HepG2 (cell line): ENCODE measurements at regions not wholly inside any gene's neighbourhood (a gene's known extent, or its start where the extent isn't known, plus 50 kb on each side); places are given as distances from the start of the nearest gene placed in this dataset.
A peak's percentile ranks its signal among the peaks of the same experiment; 100 is the strongest.

Experiments used
- BHLHE40 ChIP-seq: IDR thresholded peaks from 2 replicates; pipeline ENCODE4 v1.6.1; 2011; ENCODE audit warnings: low read length, improper control_type of control experiment
- CERS6 ChIP-seq: sonication (generic); formaldehyde crosslinking; IDR thresholded peaks from 2 replicates; pipeline ENCODE4 v1.5.0; 2020; ENCODE audit warnings: missing genetic modification reagents
- CREM ChIP-seq, 2 experiments: sonication (generic) in 1 of 2; formaldehyde crosslinking in 1 of 2; IDR thresholded peaks; 2 replicates each; pipeline versions ENCODE4 v1.4.0 to v1.6.1; 2016 to 2020; ENCODE audit warnings: antibody characterized with exemption in 1 of 2, mild to moderate bottlenecking in 1 of 2, missing genetic modification reagents in 1 of 2
- GZF1 ChIP-seq: sonication (generic); formaldehyde crosslinking; IDR thresholded peaks from 2 replicates; pipeline ENCODE4 v1.5.1; 2020; ENCODE audit warnings: mild to moderate bottlenecking, missing genetic modification reagents
- KLF11 ChIP-seq: IDR thresholded peaks from 2 replicates; pipeline ENCODE4 v1.6.1; 2016; ENCODE audit warnings: missing compliant biosample characterization
- NFE2L1 ChIP-seq: sonication (generic); formaldehyde crosslinking; IDR thresholded peaks from 2 replicates; pipeline ENCODE4 v1.4.0; 2020; ENCODE audit warnings: missing genetic modification reagents, mild to moderate bottlenecking, borderline replicate concordance
- SP5 ChIP-seq: IDR thresholded peaks from 2 replicates; pipeline ENCODE4 v1.6.1; 2016; ENCODE audit warnings: low read depth, borderline replicate concordance
- TBP ChIP-seq: sonication (generic); formaldehyde crosslinking; IDR thresholded peaks from 2 replicates; pipeline ENCODE4 v1.5.0; 2020; ENCODE audit warnings: missing genetic modification reagents
- ZNF275 ChIP-seq: sonication (generic); formaldehyde crosslinking; IDR thresholded peaks from 2 replicates; pipeline ENCODE4 v1.8.0; 2022; ENCODE audit warnings: missing genetic modification reagents, mild to moderate bottlenecking, inconsistent platforms, borderline replicate concordance
- ZNF326 ChIP-seq: sonication (generic); formaldehyde crosslinking; IDR thresholded peaks from 2 replicates; pipeline ENCODE4 v1.4.0; 2020; ENCODE audit warnings: missing genetic modification reagents, borderline replicate concordance
- TF ChIP-seq, protein P1 (sequence below): IDR thresholded peaks from 2 replicates; pipeline ENCODE4 v1.6.1; 2016; ENCODE audit warnings: missing genetic modification reagents, missing compliant biosample characterization
- TF ChIP-seq, protein P2 (sequence below): sonication (generic); formaldehyde crosslinking; IDR thresholded peaks from 2 replicates; pipeline ENCODE4 v1.4.0; 2020; ENCODE audit warnings: missing genetic modification reagents
- TF ChIP-seq, protein P3 (sequence below): sonication (generic); formaldehyde crosslinking; IDR thresholded peaks from 2 replicates; pipeline ENCODE4 v1.4.0; 2020; ENCODE audit warnings: mild to moderate bottlenecking, missing genetic modification reagents
- TF ChIP-seq, protein P4 (sequence below): sonication (generic); formaldehyde crosslinking; IDR thresholded peaks from 2 replicates; pipeline ENCODE4 v1.4.0; 2020; ENCODE audit warnings: mild to moderate bottlenecking, missing genetic modification reagents, borderline replicate concordance
- TF ChIP-seq, protein P5 (sequence below): IDR thresholded peaks from 2 replicates; pipeline ENCODE4 v1.6.1; 2016; ENCODE audit warnings: low read depth, missing genetic modification reagents, missing compliant biosample characterization

GRCh38 chr3:13254028-13254951, 165.8 kb downstream of the NUP210 start (continued):
- TF ChIP-seq, protein P1, sequence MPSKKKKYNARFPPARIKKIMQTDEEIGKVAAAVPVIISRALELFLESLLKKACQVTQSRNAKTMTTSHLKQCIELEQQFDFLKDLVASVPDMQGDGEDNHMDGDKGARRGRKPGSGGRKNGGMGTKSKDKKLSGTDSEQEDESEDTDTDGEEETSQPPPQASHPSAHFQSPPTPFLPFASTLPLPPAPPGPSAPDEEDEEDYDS (CRISPR knock-in tag) = no peak
- TF ChIP-seq, protein P2, sequence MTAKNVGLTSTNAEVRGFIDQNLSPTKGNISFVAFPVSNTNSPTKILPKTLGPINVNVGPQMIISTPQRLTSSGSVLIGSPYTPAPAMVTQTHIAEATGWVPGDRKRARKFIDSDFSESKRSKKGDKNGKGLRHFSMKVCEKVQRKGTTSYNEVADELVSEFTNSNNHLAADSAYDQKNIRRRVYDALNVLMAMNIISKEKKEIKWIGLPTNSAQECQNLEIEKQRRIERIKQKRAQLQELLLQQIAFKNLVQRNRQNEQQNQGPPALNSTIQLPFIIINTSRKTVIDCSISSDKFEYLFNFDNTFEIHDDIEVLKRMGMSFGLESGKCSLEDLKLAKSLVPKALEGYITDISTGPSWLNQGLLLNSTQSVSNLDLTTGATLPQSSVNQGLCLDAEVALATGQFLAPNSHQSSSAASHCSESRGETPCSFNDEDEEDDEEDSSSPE (CRISPR knock-in tag) = peak; percentile 24; the same call in 1 of the 2 replicates
- TF ChIP-seq CERS6 (CRISPR knock-in tag) = no peak
- TF ChIP-seq, protein P3, sequence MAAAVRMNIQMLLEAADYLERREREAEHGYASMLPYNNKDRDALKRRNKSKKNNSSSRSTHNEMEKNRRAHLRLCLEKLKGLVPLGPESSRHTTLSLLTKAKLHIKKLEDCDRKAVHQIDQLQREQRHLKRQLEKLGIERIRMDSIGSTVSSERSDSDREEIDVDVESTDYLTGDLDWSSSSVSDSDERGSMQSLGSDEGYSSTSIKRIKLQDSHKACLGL = peak; percentile 63; the same call in 1 of the 2 replicates
- no peak for TF ChIP-seq KLF11 (CRISPR knock-in tag)
- peak; percentile 96 for TF ChIP-seq SP5 (CRISPR knock-in tag)
- TF ChIP-seq NFE2L1 (CRISPR knock-in tag) = no peak
- TF ChIP-seq GZF1 = no peak; the same call in 1 of the 2 replicates
- TF ChIP-seq TBP (CRISPR knock-in tag) = no peak
- TF ChIP-seq ZNF326 (CRISPR knock-in tag) = no peak
- TF ChIP-seq, protein P4, sequence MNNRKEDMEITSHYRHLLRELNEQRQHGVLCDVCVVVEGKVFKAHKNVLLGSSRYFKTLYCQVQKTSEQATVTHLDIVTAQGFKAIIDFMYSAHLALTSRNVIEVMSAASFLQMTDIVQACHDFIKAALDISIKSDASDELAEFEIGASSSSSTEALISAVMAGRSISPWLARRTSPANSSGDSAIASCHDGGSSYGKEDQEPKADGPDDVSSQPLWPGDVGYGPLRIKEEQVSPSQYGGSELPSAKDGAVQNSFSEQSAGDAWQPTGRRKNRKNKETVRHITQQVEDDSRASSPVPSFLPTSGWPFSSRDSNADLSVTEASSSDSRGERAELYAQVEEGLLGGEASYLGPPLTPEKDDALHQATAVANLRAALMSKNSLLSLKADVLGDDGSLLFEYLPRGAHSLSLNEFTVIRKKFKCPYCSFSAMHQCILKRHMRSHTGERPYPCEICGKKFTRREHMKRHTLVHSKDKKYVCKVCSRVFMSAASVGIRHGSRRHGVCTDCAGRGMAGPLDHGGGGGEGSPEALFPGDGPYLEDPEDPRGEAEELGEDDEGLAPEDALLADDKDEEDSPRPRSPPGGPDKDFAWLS (CRISPR knock-in tag) = no peak; the same call in 1 of the 2 replicates
- TF ChIP-seq, protein P5, sequence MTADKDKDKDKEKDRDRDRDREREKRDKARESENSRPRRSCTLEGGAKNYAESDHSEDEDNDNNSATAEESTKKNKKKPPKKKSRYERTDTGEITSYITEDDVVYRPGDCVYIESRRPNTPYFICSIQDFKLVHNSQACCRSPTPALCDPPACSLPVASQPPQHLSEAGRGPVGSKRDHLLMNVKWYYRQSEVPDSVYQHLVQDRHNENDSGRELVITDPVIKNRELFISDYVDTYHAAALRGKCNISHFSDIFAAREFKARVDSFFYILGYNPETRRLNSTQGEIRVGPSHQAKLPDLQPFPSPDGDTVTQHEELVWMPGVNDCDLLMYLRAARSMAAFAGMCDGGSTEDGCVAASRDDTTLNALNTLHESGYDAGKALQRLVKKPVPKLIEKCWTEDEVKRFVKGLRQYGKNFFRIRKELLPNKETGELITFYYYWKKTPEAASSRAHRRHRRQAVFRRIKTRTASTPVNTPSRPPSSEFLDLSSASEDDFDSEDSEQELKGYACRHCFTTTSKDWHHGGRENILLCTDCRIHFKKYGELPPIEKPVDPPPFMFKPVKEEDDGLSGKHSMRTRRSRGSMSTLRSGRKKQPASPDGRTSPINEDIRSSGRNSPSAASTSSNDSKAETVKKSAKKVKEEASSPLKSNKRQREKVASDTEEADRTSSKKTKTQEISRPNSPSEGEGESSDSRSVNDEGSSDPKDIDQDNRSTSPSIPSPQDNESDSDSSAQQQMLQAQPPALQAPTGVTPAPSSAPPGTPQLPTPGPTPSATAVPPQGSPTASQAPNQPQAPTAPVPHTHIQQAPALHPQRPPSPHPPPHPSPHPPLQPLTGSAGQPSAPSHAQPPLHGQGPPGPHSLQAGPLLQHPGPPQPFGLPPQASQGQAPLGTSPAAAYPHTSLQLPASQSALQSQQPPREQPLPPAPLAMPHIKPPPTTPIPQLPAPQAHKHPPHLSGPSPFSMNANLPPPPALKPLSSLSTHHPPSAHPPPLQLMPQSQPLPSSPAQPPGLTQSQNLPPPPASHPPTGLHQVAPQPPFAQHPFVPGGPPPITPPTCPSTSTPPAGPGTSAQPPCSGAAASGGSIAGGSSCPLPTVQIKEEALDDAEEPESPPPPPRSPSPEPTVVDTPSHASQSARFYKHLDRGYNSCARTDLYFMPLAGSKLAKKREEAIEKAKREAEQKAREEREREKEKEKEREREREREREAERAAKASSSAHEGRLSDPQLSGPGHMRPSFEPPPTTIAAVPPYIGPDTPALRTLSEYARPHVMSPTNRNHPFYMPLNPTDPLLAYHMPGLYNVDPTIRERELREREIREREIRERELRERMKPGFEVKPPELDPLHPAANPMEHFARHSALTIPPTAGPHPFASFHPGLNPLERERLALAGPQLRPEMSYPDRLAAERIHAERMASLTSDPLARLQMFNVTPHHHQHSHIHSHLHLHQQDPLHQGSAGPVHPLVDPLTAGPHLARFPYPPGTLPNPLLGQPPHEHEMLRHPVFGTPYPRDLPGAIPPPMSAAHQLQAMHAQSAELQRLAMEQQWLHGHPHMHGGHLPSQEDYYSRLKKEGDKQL = peak; percentile 69; the same call in 1 of the 2 replicates
- no peak for TF ChIP-seq ZNF275 (CRISPR knock-in tag)
- TF ChIP-seq BHLHE40 = no peak
- peak; percentile 65; the same call in 1 of the 2 replicates for TF ChIP-seq CREM (IDR thresholded peaks at IDR 0.05)
- TF ChIP-seq CREM (CRISPR knock-in tag; IDR thresholded peaks at IDR 0.05) = no peak
